ENCODE measurements at regions not wholly inside any gene's neighbourhood (a gene's known extent, or its start where the extent isn't known, plus 50 kb on each side); places are given as distances from the start of the nearest gene placed in this dataset.

- no peak for TF ChIP-seq CTCF (IDR thresholded peaks at IDR 0.05; ENCODE audit: low read depth, low read length, missing input control)
- TF ChIP-seq TAF1 (conservative IDR thresholded peaks at IDR 0.05): no peak
- TF ChIP-seq REST (IDR thresholded peaks at IDR 0.05): no peak
- TF ChIP-seq JUND (IDR thresholded peaks at IDR 0.05): no peak
Measured at GRCh38 chr12:19064713-19065112, 64.8 kb upstream of the PLEKHA5 start.

Data from liver (tissue), 3 donors.